ENCODE measurements at regions not wholly inside any gene's neighbourhood (a gene's known extent, or its start where the extent isn't known, plus 50 kb on each side); places are given as distances from the start of the nearest gene placed in this dataset.

GRCh38 chr2:16192416-16193216 is 252.3 kb downstream of the MYCN start:
- TF ChIP-seq CTCF (conservative IDR thresholded peaks at IDR 0.05; ENCODE audit: low read depth, low read length) (no peak), RAD21 (IDR thresholded peaks at IDR 0.05; ENCODE audit: low read length) (no peak), RFX5 (IDR thresholded peaks at IDR 0.05; ENCODE audit: low read depth, low read length) (no peak), CEBPB (IDR thresholded peaks at IDR 0.05; ENCODE audit: low read depth, low read length) (no peak), MXI1 (IDR thresholded peaks at IDR 0.05; ENCODE audit: borderline replicate concordance, low read depth, low read length) (no peak), POLR2A (IDR thresholded peaks at IDR 0.05; ENCODE audit: low read depth, low read length) (no peak), SMC3 (IDR thresholded peaks at IDR 0.05; ENCODE audit: low read depth, low read length) (no peak), MAFK (IDR thresholded peaks at IDR 0.05; ENCODE audit: low read depth, low read length) (no peak), USF2 (IDR thresholded peaks at IDR 0.05; ENCODE audit: low read depth, low read length) (no peak), MAZ (IDR thresholded peaks at IDR 0.05; ENCODE audit: borderline replicate concordance, low read depth, low read length) (no peak)
- TF ChIP-seq, protein P1, sequence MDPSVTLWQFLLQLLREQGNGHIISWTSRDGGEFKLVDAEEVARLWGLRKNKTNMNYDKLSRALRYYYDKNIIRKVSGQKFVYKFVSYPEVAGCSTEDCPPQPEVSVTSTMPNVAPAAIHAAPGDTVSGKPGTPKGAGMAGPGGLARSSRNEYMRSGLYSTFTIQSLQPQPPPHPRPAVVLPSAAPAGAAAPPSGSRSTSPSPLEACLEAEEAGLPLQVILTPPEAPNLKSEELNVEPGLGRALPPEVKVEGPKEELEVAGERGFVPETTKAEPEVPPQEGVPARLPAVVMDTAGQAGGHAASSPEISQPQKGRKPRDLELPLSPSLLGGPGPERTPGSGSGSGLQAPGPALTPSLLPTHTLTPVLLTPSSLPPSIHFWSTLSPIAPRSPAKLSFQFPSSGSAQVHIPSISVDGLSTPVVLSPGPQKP (IDR thresholded peaks at IDR 0.05; ENCODE audit: borderline replicate concordance, low read depth, low read length) = no peak

Data from IMR-90 (cell line).